ENCODE measurements at regions not wholly inside any gene's neighbourhood (a gene's known extent, or its start where the extent isn't known, plus 50 kb on each side); places are given as distances from the start of the nearest gene placed in this dataset.

DNA sequence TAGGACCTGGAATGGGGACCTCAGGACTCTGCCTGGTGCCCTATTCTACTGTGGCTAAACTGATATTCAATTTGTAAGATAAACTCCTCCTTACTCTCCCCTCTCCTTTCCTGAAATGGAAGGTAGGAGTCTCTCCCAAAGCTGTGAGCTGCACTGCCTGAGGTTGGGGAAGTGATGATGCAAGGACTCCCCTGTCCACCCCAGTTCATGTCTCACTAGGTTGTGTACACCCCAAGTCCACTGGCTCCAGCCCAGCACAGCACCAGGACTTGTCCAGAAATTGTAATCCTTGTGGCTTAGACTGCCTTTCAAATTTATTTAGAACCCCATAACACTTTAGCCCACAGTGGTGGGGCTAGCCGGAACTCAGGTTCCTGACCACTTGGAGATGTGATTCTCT lies 247.2 kb upstream of the CTBP2 start:
- TF ChIP-seq EP300 (IDR thresholded peaks at IDR 0.05) (no peak), CTCF (IDR thresholded peaks at IDR 0.05) (no peak)

All from ovary (tissue), 3 donors.